CD4-positive, CD25-positive, alpha-beta regulatory T cell (primary cell): ENCODE measurements at regions not wholly inside any gene's neighbourhood (a gene's known extent, or its start where the extent isn't known, plus 50 kb on each side); places are given as distances from the start of the nearest gene placed in this dataset.

Experiments
- ATAC-seq, 2 donors: fragments of 150-1000 bp; cut with Tn5 transposase; one replicate each; pipeline ENCODE4 v1.10.0; 2021; ENCODE audit warnings: low read depth in 2 of 2, moderate number of reproducible peaks in 2 of 2, moderate library complexity in 1 of 2
- DNase-seq, 3 donors: peaks; one replicate each; pipeline versions ENCODE4 v3.0.0 to v3.0.0-alpha.2; 2012 to 2022; ENCODE audit warnings: mixed read lengths in 1 of 3
- H3K27ac ChIP-seq: one replicate; pipeline ENCODE4 v1.7.0; 2013; ENCODE audit warnings: mild to moderate bottlenecking, low read length; ENCODE audit not compliant: insufficient read depth, poor library complexity, severe bottlenecking
- H3K27me3 ChIP-seq: one replicate; pipeline ENCODE4 v1.7.0; 2013; ENCODE audit warnings: low read length; ENCODE audit not compliant: control insufficient read depth, insufficient read depth
- H3K36me3 ChIP-seq: one replicate; pipeline ENCODE4 v1.7.0; 2013; ENCODE audit warnings: mild to moderate bottlenecking, low read length, moderate library complexity; ENCODE audit not compliant: control insufficient read depth, insufficient read depth
- H3K4me1 ChIP-seq: 2 replicates; pipeline ENCODE4 v1.7.0; 2013; ENCODE audit warnings: mild to moderate bottlenecking, low read length; ENCODE audit not compliant: insufficient read depth, control insufficient read depth, poor library complexity, severe bottlenecking
- H3K4me3 ChIP-seq: one replicate; pipeline ENCODE4 v1.7.0; 2013; ENCODE audit warnings: low read depth, mild to moderate bottlenecking, low read length, moderate library complexity
- H3K9me3 ChIP-seq, 2 experiments: 1 replicate in 1 of 2; 2 replicates in 1 of 2; pipeline ENCODE4 v1.7.0; 2013; ENCODE audit warnings: low read length in 2 of 2, mild to moderate bottlenecking in 1 of 2, moderate library complexity in 1 of 2; ENCODE audit not compliant: control insufficient read depth in 2 of 2
- H3K27ac Mint-ChIP-seq, 3 donors: one replicate each; pipeline ENCODE4 v1.8.0; 2020 to 2022; ENCODE audit warnings: mild to moderate bottlenecking in 3 of 3, mixed read lengths in 3 of 3, moderate library complexity in 2 of 3
- H3K27me3 Mint-ChIP-seq: one replicate; pipeline ENCODE4 v1.8.0; 2022; ENCODE audit warnings: mild to moderate bottlenecking, mixed read lengths
- H3K36me3 Mint-ChIP-seq: one replicate; pipeline ENCODE4 v1.8.0; 2020; ENCODE audit warnings: mixed read lengths
- H3K4me1 Mint-ChIP-seq, 4 donors: one replicate each; pipeline ENCODE4 v1.8.0; 2020 to 2022; ENCODE audit warnings: mixed read lengths in 4 of 4, mild to moderate bottlenecking in 1 of 4
- H3K4me3 Mint-ChIP-seq, 4 donors: one replicate each; pipeline ENCODE4 v1.8.0; 2020 to 2022; ENCODE audit warnings: mild to moderate bottlenecking in 4 of 4, mixed read lengths in 4 of 4, moderate library complexity in 3 of 4
- H3K9me3 Mint-ChIP-seq, 7 donors: one replicate each; pipeline ENCODE4 v1.8.0; 2020 to 2022; ENCODE audit warnings: mixed read lengths in 7 of 7, mild to moderate bottlenecking in 3 of 7, moderate library complexity in 2 of 7

DNA sequence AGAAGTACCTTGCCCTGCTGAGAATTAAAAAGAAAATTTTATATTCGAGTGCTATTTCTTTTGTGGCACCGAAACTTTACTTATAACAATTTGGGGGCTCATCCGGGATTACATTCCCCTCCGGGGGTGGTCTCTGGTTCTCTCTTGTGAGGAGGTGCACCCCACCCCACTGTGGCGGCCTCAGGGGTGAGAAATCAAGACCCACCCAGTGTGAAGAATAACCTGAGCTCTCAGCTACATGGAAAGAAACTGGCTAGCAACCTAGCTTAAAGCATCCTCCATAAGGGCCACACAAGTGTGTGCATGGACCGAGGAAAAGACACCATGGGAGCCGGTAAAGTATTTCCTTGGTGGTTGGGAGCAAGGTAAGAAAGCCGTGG is 50.9 kb upstream of the ANKRD10 start:
- Mint-ChIP-seq H3K4me3 (peak overlapping the region in 1 of 4 donors; percentile 32), H3K9me3 (peaks cover 3 to 39% (median 18%) of the 10 kb centered on the region in 7 donors), H3K27me3 (no peaks in the 10 kb centered on the region), H3K4me1 (peaks cover 0 to 11% (median 4%) of the 10 kb centered on the region in 4 donors), H3K36me3 (peaks cover 6% of the 10 kb centered on the region), H3K27ac (no peak overlapping the region)
- Histone ChIP-seq H3K36me3 (no peaks in the 10 kb centered on the region), H3K27ac (peak overlapping the region; percentile 66), H3K4me1 (no peaks in the 10 kb centered on the region), H3K27me3 (no peaks in the 10 kb centered on the region), H3K9me3 (peaks cover 10 to 22% of the 10 kb centered on the region in 2 experiments), H3K4me3 (no peak overlapping the region)
- DNase-seq: no peak
- ATAC-seq: no peak

DNA sequence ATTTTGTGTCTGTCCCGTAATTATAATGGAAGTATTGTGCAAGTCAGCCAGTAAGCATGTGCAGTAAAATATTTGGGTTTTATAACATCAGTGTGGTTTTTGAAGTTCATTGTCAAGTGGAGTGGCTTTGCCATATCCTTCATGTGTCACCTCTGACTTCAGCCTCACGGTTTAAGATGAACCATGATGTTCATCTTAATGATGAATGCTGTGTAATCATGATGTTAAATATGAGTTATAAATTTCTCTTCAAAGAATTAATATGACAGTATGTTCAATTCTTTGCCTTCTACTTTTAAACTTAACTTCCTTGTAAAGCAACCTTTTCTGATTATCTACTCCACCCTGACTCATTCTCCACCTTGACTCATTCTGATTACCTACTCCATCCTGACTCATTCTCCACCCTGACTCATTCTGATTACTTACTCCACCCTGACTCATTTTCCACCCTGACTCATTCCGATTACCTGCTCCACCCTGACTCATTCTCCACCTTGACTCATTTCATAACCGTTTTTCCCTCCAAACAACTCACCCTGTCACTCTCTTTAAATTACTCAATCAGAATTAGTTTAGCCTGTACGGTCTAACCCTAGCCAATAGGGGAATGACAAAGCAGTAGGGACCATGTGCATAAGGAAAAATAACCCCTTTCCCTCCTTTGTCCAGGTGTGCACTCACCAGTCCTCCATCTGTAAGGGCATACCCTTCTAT is 50.3 kb upstream of the ANKRD10 start:
- Mint-ChIP-seq H3K4me3 (peak overlapping the region in 1 of 4 donors; percentile 32), H3K27me3 (no peaks in the 10 kb centered on the region), H3K27ac (peak overlapping the region in 2 of 3 donors; percentile 34 to 76), H3K36me3 (peaks cover 6% of the 10 kb centered on the region), H3K9me3 (peaks cover 3 to 39% (median 18%) of the 10 kb centered on the region in 7 donors), H3K4me1 (peaks cover 0 to 11% (median 4%) of the 10 kb centered on the region in 4 donors)
- Histone ChIP-seq H3K36me3 (no peaks in the 10 kb centered on the region), H3K4me3 (no peak overlapping the region), H3K9me3 (peaks cover 10 to 22% of the 10 kb centered on the region in 2 experiments), H3K4me1 (no peaks in the 10 kb centered on the region), H3K27me3 (no peaks in the 10 kb centered on the region), H3K27ac (peak overlapping the region; percentile 66)
- ATAC-seq (peak; percentile 86 to 87), DNase-seq (peak in 2 of 3 donors; percentile 2 to 88)
